HG02970 (cell line): ENCODE measurements at regions not wholly inside any gene's neighbourhood (a gene's known extent, or its start where the extent isn't known, plus 50 kb on each side); places are given as distances from the start of the nearest gene placed in this dataset.
"Not testable (repeated sequence)": the region's sequence is repeated elsewhere in the genome, so short reads cannot be mapped to it uniquely, and the experiment has no call there.

ENCODE experiments used
- ATAC-seq: cut with Tn5 transposase; IDR thresholded peaks from one replicate; pipeline ENCODE4 v1.9.1; 2021; ENCODE audit warnings: mild to moderate bottlenecking, moderate library complexity, moderate number of reproducible peaks; ENCODE audit not compliant: unreplicated experiment, low FRiP score

- ATAC-seq, result no peak
Observed at GRCh38 chr9:78383130-78383529, 86.2 kb downstream of the PSAT1 start.

- ATAC-seq, result no peak
Observed at GRCh38 chr9:78386348-78386747, 89.4 kb downstream of the PSAT1 start.

GRCh38 chr9:78386773-78387172 lies 89.8 kb downstream of the PSAT1 start:
- no peak for ATAC-seq

- ATAC-seq, result no peak
Observed at GRCh38 chr9:78393340-78393739, 96.4 kb downstream of the PSAT1 start.

GRCh38 chr9:78393932-78394331 lies 97.0 kb downstream of the PSAT1 start:
- ATAC-seq, result no peak

- ATAC-seq, result no peak
Observed at GRCh38 chr9:78396087-78396486, 99.2 kb downstream of the PSAT1 start.

- no peak for ATAC-seq
Observed at GRCh38 chr9:78397045-78397444, 100.1 kb downstream of the PSAT1 start.

- no peak for ATAC-seq
Observed at GRCh38 chr9:78397454-78397853, 100.5 kb downstream of the PSAT1 start.

- no peak for ATAC-seq
Observed at GRCh38 chr9:78399153-78399552, 102.2 kb downstream of the PSAT1 start.

GRCh38 chr9:78400496-78400895 lies 103.6 kb downstream of the PSAT1 start:
- ATAC-seq, result no peak

GRCh38 chr9:78405461-78405860 lies 108.5 kb downstream of the PSAT1 start:
- no peak for ATAC-seq

- ATAC-seq, result no peak
Observed at GRCh38 chr9:78406146-78406545, 109.2 kb downstream of the PSAT1 start.

GRCh38 chr9:78406933-78407332 lies 110.0 kb downstream of the PSAT1 start:
- ATAC-seq, result no peak

GRCh38 chr9:78407636-78408312 lies 110.8 kb downstream of the PSAT1 start:
- no peak for ATAC-seq

GRCh38 chr9:78408388-78408787 lies 111.5 kb downstream of the PSAT1 start:
- no peak for ATAC-seq

- not testable (repeated sequence) for ATAC-seq
Observed at GRCh38 chr9:78409928-78410510, 113.1 kb downstream of the PSAT1 start.

- no peak for ATAC-seq
Observed at GRCh38 chr9:78422309-78422708, 125.4 kb downstream of the PSAT1 start.

- no peak for ATAC-seq
Observed at GRCh38 chr9:78424299-78424698, 127.4 kb downstream of the PSAT1 start.

GRCh38 chr9:78428640-78429039 lies 131.7 kb downstream of the PSAT1 start:
- ATAC-seq, result no peak

GRCh38 chr9:78430387-78430786 lies 133.5 kb downstream of the PSAT1 start:
- no peak for ATAC-seq

GRCh38 chr9:78431039-78431438 lies 134.1 kb downstream of the PSAT1 start:
- not testable (repeated sequence) for ATAC-seq

GRCh38 chr9:78436873-78437272 lies 139.9 kb downstream of the PSAT1 start:
- no peak for ATAC-seq
